Natural killer cell (primary cell): ENCODE measurements at regions not wholly inside any gene's neighbourhood (a gene's known extent, or its start where the extent isn't known, plus 50 kb on each side); places are given as distances from the start of the nearest gene placed in this dataset.

Experiments used
- ATAC-seq, 3 donors: fragments of 150-1000 bp in 2 of 3; fragments of 200-7000 bp in 1 of 3; cut with Tn5 transposase; 1 replicate in 1 of 3; 2 replicates in 2 of 3; pipeline ENCODE4 v1.10.0; 2021; ENCODE audit warnings: mild to moderate bottlenecking in 2 of 3, moderate library complexity in 2 of 3
- DNase-seq, 2 donors: peaks; one replicate each; pipeline versions ENCODE4 v3.0.0 to v3.0.0-alpha.2; 2013 to 2021; ENCODE audit warnings: mixed read lengths in 1 of 2
- H3K27ac ChIP-seq: one replicate; pipeline ENCODE4 v1.5.1; 2013; ENCODE audit warnings: mild to moderate bottlenecking, low read length
- H3K27me3 ChIP-seq: one replicate; pipeline ENCODE4 v1.6.1; 2013; ENCODE audit warnings: low read length; ENCODE audit not compliant: control insufficient read depth, insufficient read depth
- H3K36me3 ChIP-seq: one replicate; pipeline ENCODE4 v1.6.1; 2013; ENCODE audit warnings: low read length; ENCODE audit not compliant: control insufficient read depth, insufficient read depth
- H3K4me1 ChIP-seq: one replicate; pipeline ENCODE4 v1.6.1; 2013; ENCODE audit warnings: low read length; ENCODE audit not compliant: control insufficient read depth, insufficient read depth
- H3K4me3 ChIP-seq: one replicate; pipeline ENCODE4 v1.5.1; 2013; ENCODE audit warnings: low read length
- H3K9me3 ChIP-seq: one replicate; pipeline ENCODE4 v1.6.1; 2013; ENCODE audit warnings: low read length; ENCODE audit not compliant: control insufficient read depth, insufficient read depth
- H3K27ac Mint-ChIP-seq, 2 donors: one replicate each; pipeline ENCODE4 v1.8.0; 2022; ENCODE audit warnings: mild to moderate bottlenecking in 2 of 2, mixed read lengths in 2 of 2, moderate library complexity in 1 of 2
- H3K27me3 Mint-ChIP-seq, 2 donors: one replicate each; pipeline ENCODE4 v1.8.0; 2022; ENCODE audit warnings: low read depth in 2 of 2, mixed read lengths in 2 of 2
- H3K36me3 Mint-ChIP-seq: one replicate; pipeline ENCODE4 v1.8.0; 2022; ENCODE audit warnings: mixed read lengths
- H3K4me1 Mint-ChIP-seq, 2 donors: one replicate each; pipeline ENCODE4 v1.8.0; 2022; ENCODE audit warnings: mixed read lengths in 2 of 2
- H3K4me3 Mint-ChIP-seq: one replicate; pipeline ENCODE4 v1.8.0; 2022; ENCODE audit warnings: mild to moderate bottlenecking, moderate library complexity, mixed read lengths
- H3K9me3 Mint-ChIP-seq, 2 donors: one replicate each; pipeline ENCODE4 v1.8.0; 2022; ENCODE audit warnings: mixed read lengths in 2 of 2
- WGBS: methylation state at CpG from one replicate; pipeline ENCODE4 v1.1.7; 2013; ENCODE audit warnings: missing lambda C conversion rate; ENCODE audit not compliant: insufficient coverage; 5-methylcytosine and 5-hydroxymethylcytosine counted together
- intact Hi-C: fragments of 100-400 bp; cut with micrococcal nuclease; formaldehyde crosslinking; loops from one replicate; pipeline ENCODE4 v1.14.2; 2022
- TF ChIP-seq, protein P1 (sequence below): fragments of 200-600 bp; IDR thresholded peaks from one replicate; pipeline ENCODE4 v1.8.0; 2022; ENCODE audit warnings: antibody characterized with exemption

DNA sequence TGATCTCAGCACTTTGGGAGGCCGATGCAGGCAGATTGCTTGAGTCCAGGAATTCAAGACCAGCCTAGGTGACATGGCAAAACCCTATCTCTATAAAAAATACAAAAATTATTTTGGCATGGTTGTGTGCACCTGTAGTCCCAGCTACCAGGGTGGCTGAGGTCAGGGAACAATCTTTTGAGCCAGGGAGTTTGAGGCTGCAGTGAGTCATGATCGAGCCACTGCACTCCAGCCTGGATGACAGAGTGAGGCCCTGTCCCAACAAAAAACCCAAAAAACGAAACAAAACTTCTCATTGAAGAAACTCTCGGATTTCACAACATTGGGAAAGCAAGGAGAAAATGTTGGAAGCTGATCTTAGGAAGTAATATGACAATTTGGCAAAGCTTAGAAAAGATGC is 317.3 kb upstream of the MGAT5 start:
- H3K4me3 Mint-ChIP-seq: no peak overlapping the region
- TF ChIP-seq, protein P1, sequence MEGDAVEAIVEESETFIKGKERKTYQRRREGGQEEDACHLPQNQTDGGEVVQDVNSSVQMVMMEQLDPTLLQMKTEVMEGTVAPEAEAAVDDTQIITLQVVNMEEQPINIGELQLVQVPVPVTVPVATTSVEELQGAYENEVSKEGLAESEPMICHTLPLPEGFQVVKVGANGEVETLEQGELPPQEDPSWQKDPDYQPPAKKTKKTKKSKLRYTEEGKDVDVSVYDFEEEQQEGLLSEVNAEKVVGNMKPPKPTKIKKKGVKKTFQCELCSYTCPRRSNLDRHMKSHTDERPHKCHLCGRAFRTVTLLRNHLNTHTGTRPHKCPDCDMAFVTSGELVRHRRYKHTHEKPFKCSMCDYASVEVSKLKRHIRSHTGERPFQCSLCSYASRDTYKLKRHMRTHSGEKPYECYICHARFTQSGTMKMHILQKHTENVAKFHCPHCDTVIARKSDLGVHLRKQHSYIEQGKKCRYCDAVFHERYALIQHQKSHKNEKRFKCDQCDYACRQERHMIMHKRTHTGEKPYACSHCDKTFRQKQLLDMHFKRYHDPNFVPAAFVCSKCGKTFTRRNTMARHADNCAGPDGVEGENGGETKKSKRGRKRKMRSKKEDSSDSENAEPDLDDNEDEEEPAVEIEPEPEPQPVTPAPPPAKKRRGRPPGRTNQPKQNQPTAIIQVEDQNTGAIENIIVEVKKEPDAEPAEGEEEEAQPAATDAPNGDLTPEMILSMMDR: no peak
- intact Hi-C loops: no loop called here
- no peaks in the 10 kb centered on the region for H3K36me3 ChIP-seq
- H3K9me3 ChIP-seq: no peaks in the 10 kb centered on the region
- WGBS: 88% methylated on average over 3 of the region's 4 CpGs
- ATAC-seq (no peak), DNase-seq (no peak)
- H3K27me3 ChIP-seq: no peaks in the 10 kb centered on the region
- no peak overlapping the region for H3K27ac ChIP-seq
- no peaks in the 10 kb centered on the region for H3K4me1 Mint-ChIP-seq
- H3K36me3 Mint-ChIP-seq: no peaks in the 10 kb centered on the region
- peaks cover 0 to 2% of the 10 kb centered on the region in 2 donors for H3K9me3 Mint-ChIP-seq
- peaks cover 0 to 16% of the 10 kb centered on the region in 2 donors for H3K27me3 Mint-ChIP-seq
- no peak overlapping the region for H3K4me3 ChIP-seq
- H3K4me1 ChIP-seq: no peaks in the 10 kb centered on the region
- no peak overlapping the region for H3K27ac Mint-ChIP-seq

DNA sequence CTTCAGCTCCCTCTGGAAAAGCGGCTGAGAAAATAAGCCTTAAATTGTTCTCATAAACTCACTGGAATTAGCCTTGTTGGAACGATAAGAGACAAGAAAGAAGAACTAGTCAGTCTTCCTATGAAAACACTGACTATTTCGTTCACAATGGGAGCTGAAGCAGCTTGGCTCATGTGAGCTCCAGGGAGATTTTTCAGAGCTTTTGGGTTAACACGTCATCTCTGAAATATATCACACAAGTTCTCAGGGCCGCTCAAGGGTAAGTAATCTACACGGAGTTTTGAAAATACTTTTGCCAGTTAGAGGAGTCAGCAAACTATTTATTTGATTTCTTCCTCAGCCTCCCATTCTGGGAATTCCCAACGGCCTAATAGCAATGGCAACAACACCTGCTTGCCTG is 316.2 kb upstream of the MGAT5 start:
- H3K27ac ChIP-seq: no peak overlapping the region
- 80% methylated on average over 7 of the region's 7 CpGs for WGBS
- no peak for ATAC-seq
- intact Hi-C loops: no loop called here
- no peak overlapping the region for H3K27ac Mint-ChIP-seq
- no peak overlapping the region for H3K4me3 Mint-ChIP-seq
- H3K4me1 Mint-ChIP-seq: no peaks in the 10 kb centered on the region
- TF ChIP-seq, protein P1: no peak
- H3K4me3 ChIP-seq: no peak overlapping the region
- H3K4me1 ChIP-seq: no peaks in the 10 kb centered on the region
- H3K27me3 Mint-ChIP-seq: peaks cover 0 to 16% of the 10 kb centered on the region in 2 donors
- no peak for DNase-seq
- peaks cover 0 to 2% of the 10 kb centered on the region in 2 donors for H3K9me3 Mint-ChIP-seq
- H3K36me3 ChIP-seq: no peaks in the 10 kb centered on the region
- no peaks in the 10 kb centered on the region for H3K27me3 ChIP-seq
- no peaks in the 10 kb centered on the region for H3K36me3 Mint-ChIP-seq
- H3K9me3 ChIP-seq: no peaks in the 10 kb centered on the region

DNA sequence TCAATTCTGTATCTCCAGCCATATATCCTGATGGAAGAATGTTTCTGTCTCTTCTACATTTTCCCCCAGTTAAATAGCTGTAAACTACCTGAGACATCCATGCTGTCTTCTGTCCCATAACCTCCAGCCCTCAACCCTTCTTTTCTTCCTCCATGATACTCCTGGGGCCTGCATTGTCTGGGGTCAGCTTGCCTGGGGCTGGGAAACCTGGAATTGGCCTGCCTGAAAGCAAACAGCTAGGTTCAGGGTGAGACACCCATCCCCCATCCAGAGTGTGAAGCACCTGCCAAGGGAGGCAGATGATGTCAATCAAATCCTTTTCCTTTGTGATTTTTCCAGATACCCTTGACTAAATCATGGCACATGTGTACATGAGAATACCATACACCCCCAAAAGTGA is 313.7 kb upstream of the MGAT5 start:
- no peak overlapping the region for H3K27ac Mint-ChIP-seq
- ATAC-seq: no peak
- H3K9me3 ChIP-seq: no peaks in the 10 kb centered on the region
- intact Hi-C loops: no loop called here
- no peak overlapping the region for H3K27ac ChIP-seq
- H3K9me3 Mint-ChIP-seq: peaks cover 0 to 2% of the 10 kb centered on the region in 2 donors
- no peaks in the 10 kb centered on the region for H3K36me3 Mint-ChIP-seq
- no peaks in the 10 kb centered on the region for H3K4me1 Mint-ChIP-seq
- H3K4me3 ChIP-seq: no peak overlapping the region
- H3K4me3 Mint-ChIP-seq: no peak overlapping the region
- peaks cover 0 to 7% of the 10 kb centered on the region in 2 donors for H3K27me3 Mint-ChIP-seq
- no peaks in the 10 kb centered on the region for H3K36me3 ChIP-seq
- DNase-seq: no peak
- TF ChIP-seq, protein P1: no peak
- H3K27me3 ChIP-seq: no peaks in the 10 kb centered on the region
- H3K4me1 ChIP-seq: no peaks in the 10 kb centered on the region

DNA sequence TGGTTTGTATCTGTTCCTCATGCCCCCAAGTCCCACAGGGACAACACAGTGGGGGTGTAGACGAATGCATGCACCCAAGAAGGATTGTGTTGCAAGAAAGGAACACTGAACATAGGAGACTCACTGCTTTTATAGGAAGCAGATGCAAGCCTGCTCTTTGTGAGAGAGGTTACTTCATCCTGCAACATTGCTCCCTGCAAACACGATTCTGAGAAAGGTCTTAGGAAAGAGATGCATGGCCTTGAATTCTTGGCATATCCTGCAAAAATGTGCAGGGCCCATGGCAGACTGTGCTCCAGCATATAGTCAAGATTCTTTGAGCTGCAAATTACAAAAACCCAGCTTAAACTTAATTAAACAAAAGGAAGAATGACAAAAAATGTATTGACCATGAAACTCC is 312.2 kb upstream of the MGAT5 start:
- no peaks in the 10 kb centered on the region for H3K9me3 ChIP-seq
- DNase-seq (no peak), ATAC-seq (no peak)
- no peaks in the 10 kb centered on the region for H3K36me3 ChIP-seq
- 59% methylated on average over 2 of the region's 2 CpGs for WGBS
- no peaks in the 10 kb centered on the region for H3K36me3 Mint-ChIP-seq
- no peak overlapping the region for H3K27ac Mint-ChIP-seq
- H3K27ac ChIP-seq: no peak overlapping the region
- H3K27me3 Mint-ChIP-seq: peaks cover 0 to 7% of the 10 kb centered on the region in 2 donors
- no peak overlapping the region for H3K4me3 Mint-ChIP-seq
- TF ChIP-seq, protein P1: no peak
- H3K4me1 ChIP-seq: no peaks in the 10 kb centered on the region
- peaks cover 0 to 2% of the 10 kb centered on the region in 2 donors for H3K9me3 Mint-ChIP-seq
- H3K4me1 Mint-ChIP-seq: no peaks in the 10 kb centered on the region
- H3K4me3 ChIP-seq: no peak overlapping the region
- intact Hi-C loops: no loop called here
- H3K27me3 ChIP-seq: no peaks in the 10 kb centered on the region
